Right lobe of liver (tissue), 6 donors: ENCODE measurements at regions not wholly inside any gene's neighbourhood (a gene's known extent, or its start where the extent isn't known, plus 50 kb on each side); places are given as distances from the start of the nearest gene placed in this dataset.

Experiments
- ATAC-seq, 4 donors: fragments of 200-7000 bp; cut with Tn5 transposase; one replicate each; pipeline ENCODE4 v1.9.1; 2020; ENCODE audit warnings: mild to moderate bottlenecking in 4 of 4, moderate library complexity in 4 of 4
- DNase-seq, 3 donors: peaks; one replicate each; pipeline ENCODE4 v3.0.0-alpha.2; 2020
- H3K27ac ChIP-seq, 3 donors: fragments of 200-600 bp; one replicate each; pipeline ENCODE4 v1.8.0; 2022
- H3K27me3 ChIP-seq, 2 donors: fragments of 200-600 bp; one replicate each; pipeline ENCODE4 v1.8.0; 2022
- H3K36me3 ChIP-seq, 4 donors: fragments of 200-600 bp; sonication (generic) in 1 of 4; one replicate each; pipeline versions ENCODE4 v1.5.1 to v1.8.0; 2017 to 2022; ENCODE audit warnings: control low read depth in 1 of 4
- H3K4me1 ChIP-seq, 4 donors: fragments of 200-600 bp; sonication (generic) in 1 of 4; one replicate each; pipeline versions ENCODE4 v1.5.1 to v1.8.0; 2017 to 2022; ENCODE audit warnings: control low read depth in 1 of 4
- H3K4me3 ChIP-seq, 3 donors: fragments of 200-600 bp; one replicate each; pipeline ENCODE4 v1.8.0; 2022
- H3K9me3 ChIP-seq, 4 donors: fragments of 200-600 bp; sonication (generic) in 1 of 4; one replicate each; pipeline versions ENCODE4 v1.5.1 to v1.8.0; 2017 to 2022; ENCODE audit warnings: control low read depth in 1 of 4
- POLR2A ChIP-seq: fragments of 450-650 bp; IDR thresholded peaks from one replicate; pipeline ENCODE4 v1.6.1; 2017; ENCODE audit warnings: antibody characterized with exemption, mild to moderate bottlenecking
- WGBS: methylation state at CpG from one replicate; pipeline ENCODE4 v1.1.6; 2018; ENCODE audit warnings: low coverage, low lambda C conversion rate; ENCODE audit not compliant: insufficient coverage; ENCODE audit errors: missing lambda C conversion rate; 5-methylcytosine and 5-hydroxymethylcytosine counted together
- intact Hi-C, 2 donors: fragments of 100-400 bp; cut with DNase I; formaldehyde crosslinking; loops; one replicate each; pipeline versions ENCODE4 v1.11.2 to v1.14.1; 2022
- TF ChIP-seq, protein P1 (sequence below), 4 donors: fragments of 200-600 bp in 3 of 4; fragments of 450-650 bp in 1 of 4; IDR thresholded peaks; one replicate each; pipeline versions ENCODE4 v1.5.1 to v1.8.0; 2016 to 2022; ENCODE audit warnings: antibody characterized with exemption in 4 of 4, mild to moderate bottlenecking in 2 of 4
- donor health status: DM: no; HTN: yes; CAD: no.
- donor health status: DM: no; HTN: no; CAD: no.
- donor health status: DM: no; HTN: no; CAD: no.
- donor health status: DM: no; HTN: yes; CAD: no.
- donor health status: DM: no; HTN: yes; CAD: no.

DNA sequence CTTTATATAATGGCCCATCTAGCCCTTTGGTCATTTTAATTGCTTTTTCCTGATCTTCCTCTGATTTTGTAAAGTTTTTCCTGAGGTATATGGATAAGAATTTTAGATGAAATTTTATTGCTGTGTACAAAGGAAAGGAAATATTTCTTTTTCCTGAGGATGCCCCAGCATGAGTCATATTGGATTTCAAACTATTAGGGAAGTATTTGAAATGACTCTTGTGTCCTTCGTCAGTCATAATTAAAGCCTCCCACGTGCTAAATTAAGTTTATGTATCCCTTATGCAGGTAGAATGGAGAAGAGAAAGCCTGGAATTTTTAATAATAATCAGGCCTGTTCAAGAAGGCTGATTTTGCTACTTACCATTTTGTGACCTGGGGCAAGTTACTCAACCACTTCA lies 82.6 kb upstream of the GLI3 start:
- H3K4me3 ChIP-seq: no peak overlapping the region
- 30% methylated on average over 2 of the region's 2 CpGs for WGBS
- TF ChIP-seq, protein P1, sequence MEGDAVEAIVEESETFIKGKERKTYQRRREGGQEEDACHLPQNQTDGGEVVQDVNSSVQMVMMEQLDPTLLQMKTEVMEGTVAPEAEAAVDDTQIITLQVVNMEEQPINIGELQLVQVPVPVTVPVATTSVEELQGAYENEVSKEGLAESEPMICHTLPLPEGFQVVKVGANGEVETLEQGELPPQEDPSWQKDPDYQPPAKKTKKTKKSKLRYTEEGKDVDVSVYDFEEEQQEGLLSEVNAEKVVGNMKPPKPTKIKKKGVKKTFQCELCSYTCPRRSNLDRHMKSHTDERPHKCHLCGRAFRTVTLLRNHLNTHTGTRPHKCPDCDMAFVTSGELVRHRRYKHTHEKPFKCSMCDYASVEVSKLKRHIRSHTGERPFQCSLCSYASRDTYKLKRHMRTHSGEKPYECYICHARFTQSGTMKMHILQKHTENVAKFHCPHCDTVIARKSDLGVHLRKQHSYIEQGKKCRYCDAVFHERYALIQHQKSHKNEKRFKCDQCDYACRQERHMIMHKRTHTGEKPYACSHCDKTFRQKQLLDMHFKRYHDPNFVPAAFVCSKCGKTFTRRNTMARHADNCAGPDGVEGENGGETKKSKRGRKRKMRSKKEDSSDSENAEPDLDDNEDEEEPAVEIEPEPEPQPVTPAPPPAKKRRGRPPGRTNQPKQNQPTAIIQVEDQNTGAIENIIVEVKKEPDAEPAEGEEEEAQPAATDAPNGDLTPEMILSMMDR (IDR thresholded peaks at IDR 0.05): no peak
- no peak for TF ChIP-seq POLR2A
- DNase-seq (no peak), ATAC-seq (no peak)
- H3K4me1 ChIP-seq: no peaks in the 10 kb centered on the region
- no peaks in the 10 kb centered on the region for H3K27me3 ChIP-seq
- no peaks in the 10 kb centered on the region for H3K9me3 ChIP-seq
- no peak overlapping the region for H3K27ac ChIP-seq
- intact Hi-C loops: no loop called here
- H3K36me3 ChIP-seq: no peaks in the 10 kb centered on the region

DNA sequence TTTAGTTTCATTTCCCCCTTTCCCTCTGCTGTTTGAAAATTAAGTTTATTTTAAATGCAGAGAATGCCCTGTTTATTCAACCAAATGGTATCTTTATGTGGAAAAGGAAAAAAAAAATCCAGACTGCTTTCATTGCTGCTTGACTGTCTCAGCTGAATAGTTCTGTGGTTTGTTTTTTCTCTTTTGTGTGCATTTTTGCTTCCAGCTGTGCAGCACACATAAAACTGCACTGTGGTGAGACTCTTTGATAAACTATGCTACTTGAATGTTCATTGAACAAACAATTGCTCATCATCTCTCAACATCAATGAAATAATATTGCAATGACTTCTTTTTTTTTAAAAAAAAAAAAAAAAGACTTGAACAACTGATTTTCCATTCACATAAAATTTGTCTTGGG lies 78.6 kb upstream of the GLI3 start:
- Histone ChIP-seq H3K27ac (no peak overlapping the region), H3K27me3 (no peaks in the 10 kb centered on the region), H3K36me3 (no peaks in the 10 kb centered on the region), H3K4me3 (no peak overlapping the region), H3K9me3 (no peaks in the 10 kb centered on the region), H3K4me1 (no peaks in the 10 kb centered on the region)
- DNase-seq (no peak), ATAC-seq (no peak)
- no peak for TF ChIP-seq POLR2A
- TF ChIP-seq, protein P1 (IDR thresholded peaks at IDR 0.05): no peak
- intact Hi-C loops: no loop called here

DNA sequence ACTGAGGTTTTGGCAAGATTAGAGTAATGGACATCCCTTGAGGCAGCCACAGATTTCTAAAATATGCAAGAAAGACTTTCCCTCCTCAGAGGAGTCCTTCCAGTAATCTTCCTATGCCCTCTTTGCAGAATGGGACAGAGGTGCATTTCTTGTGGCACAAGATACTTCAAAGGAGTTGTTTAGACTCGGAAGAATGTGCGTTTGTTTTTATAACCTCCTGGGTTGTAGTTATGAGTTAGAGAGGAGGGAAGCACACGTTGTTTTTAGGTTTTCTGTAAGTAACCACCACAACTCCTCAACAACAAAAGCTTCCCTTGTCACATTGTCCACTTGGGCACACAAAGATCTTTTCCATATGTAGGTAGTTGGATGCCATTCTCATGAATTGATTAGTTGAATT lies 78.1 kb upstream of the GLI3 start:
- intact Hi-C loops: no loop called here
- DNase-seq (no peak), ATAC-seq (no peak)
- TF ChIP-seq, protein P1 (IDR thresholded peaks at IDR 0.05): no peak
- TF ChIP-seq POLR2A: no peak
- H3K4me3 ChIP-seq: no peak overlapping the region
- no peaks in the 10 kb centered on the region for H3K36me3 ChIP-seq
- no peaks in the 10 kb centered on the region for H3K9me3 ChIP-seq
- no peaks in the 10 kb centered on the region for H3K4me1 ChIP-seq
- WGBS: 30% methylated on average over 3 of the region's 3 CpGs
- H3K27me3 ChIP-seq: no peaks in the 10 kb centered on the region
- no peak overlapping the region for H3K27ac ChIP-seq

DNA sequence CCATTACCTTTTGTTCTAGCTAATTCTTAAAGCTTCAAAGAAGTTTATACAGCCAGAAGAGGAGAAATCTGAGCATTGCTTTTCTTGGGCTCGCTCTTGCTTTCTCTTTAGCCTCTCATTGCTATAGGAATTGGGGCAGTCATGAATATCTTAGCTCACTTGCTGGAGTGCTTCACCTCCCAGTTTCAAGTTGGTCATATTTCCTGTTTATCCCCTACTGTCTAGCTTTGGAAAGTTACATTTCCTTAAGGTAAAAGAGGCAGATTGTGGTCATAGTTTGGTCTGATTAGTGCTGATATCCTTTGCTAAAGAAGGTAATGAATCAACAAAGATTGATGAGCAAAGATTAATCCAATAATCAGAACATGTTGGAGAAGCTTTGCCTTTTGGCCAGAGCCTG lies 77.7 kb upstream of the GLI3 start:
- no peak for DNase-seq
- no peaks in the 10 kb centered on the region for H3K9me3 ChIP-seq
- no peaks in the 10 kb centered on the region for H3K27me3 ChIP-seq
- intact Hi-C loops: no loop called here
- TF ChIP-seq, protein P1 (IDR thresholded peaks at IDR 0.05): no peak
- no peak for TF ChIP-seq POLR2A
- no peak overlapping the region for H3K4me3 ChIP-seq
- no peak for ATAC-seq
- no peaks in the 10 kb centered on the region for H3K4me1 ChIP-seq
- WGBS: 57% methylated on average over 1 of the region's 1 CpG
- H3K36me3 ChIP-seq: no peaks in the 10 kb centered on the region
- H3K27ac ChIP-seq: no peak overlapping the region

DNA sequence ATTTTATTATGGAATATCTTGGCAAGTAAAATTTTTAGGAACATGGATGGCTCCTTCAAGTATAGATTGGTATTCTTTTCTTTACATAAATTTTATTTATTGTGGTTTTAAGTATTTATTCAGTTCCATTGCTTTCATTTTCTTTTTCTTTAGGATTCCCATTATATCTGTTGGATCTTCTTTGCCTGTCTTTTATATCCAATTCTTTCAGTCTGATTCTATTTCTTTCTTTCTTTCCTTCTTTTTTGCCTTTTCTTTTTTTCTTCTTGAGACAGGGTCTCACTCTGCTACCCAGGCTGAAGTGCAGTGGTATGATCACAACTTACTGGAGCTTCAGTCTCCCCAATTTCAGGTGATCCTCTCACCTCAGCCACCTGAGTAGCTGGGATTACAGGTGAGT lies 74.2 kb upstream of the GLI3 start:
- no peaks in the 10 kb centered on the region for H3K9me3 ChIP-seq
- no peaks in the 10 kb centered on the region for H3K27me3 ChIP-seq
- TF ChIP-seq POLR2A: no peak
- TF ChIP-seq, protein P1 (IDR thresholded peaks at IDR 0.05): no peak
- DNase-seq (no peak), ATAC-seq (no peak)
- H3K27ac ChIP-seq: no peak overlapping the region
- no peak overlapping the region for H3K4me3 ChIP-seq
- intact Hi-C loops: no loop called here
- no peaks in the 10 kb centered on the region for H3K4me1 ChIP-seq
- no peaks in the 10 kb centered on the region for H3K36me3 ChIP-seq
